B cell (primary cell): ENCODE measurements at regions not wholly inside any gene's neighbourhood (a gene's known extent, or its start where the extent isn't known, plus 50 kb on each side); places are given as distances from the start of the nearest gene placed in this dataset.

Experiments used
- ATAC-seq: fragments of 200-7000 bp; cut with Tn5 transposase; one replicate; pipeline ENCODE4 v1.10.0; 2021; ENCODE audit warnings: low read depth, mild to moderate bottlenecking, moderate number of reproducible peaks, moderate library complexity
- CTCF ChIA-PET: fragments of 350-600 bp; sonication (Branson Sonifier 250); formaldehyde crosslinking; loops from one replicate; lab custom pipeline; 2021; ENCODE audit warnings: antibody characterized with exemption, inconsistent platforms; lab: Charles Lee
- POLR2A ChIA-PET: fragments of 350-600 bp; sonication (Branson Sonifier 250); formaldehyde crosslinking; loops from one replicate; lab custom pipeline; 2021; ENCODE audit warnings: antibody characterized with exemption; lab: Charles Lee
- DNase-seq: peaks from one replicate; pipeline ENCODE4 v3.0.0; 2013
- H2AFZ ChIP-seq: 2 replicates; pipeline ENCODE4 v1.6.1; 2012; ENCODE audit warnings: mild to moderate bottlenecking, low read depth, low read length; ENCODE audit not compliant: insufficient read depth, poor library complexity, severe bottlenecking
- H3K27ac ChIP-seq, 2 donors: 1 replicate in 1 of 2; 2 replicates in 1 of 2; pipeline ENCODE4 v1.5.1; 2012 to 2013; ENCODE audit warnings: low read length in 2 of 2, mild to moderate bottlenecking in 2 of 2, moderate library complexity in 1 of 2
- H3K27me3 ChIP-seq, 4 experiments: fragments of 200-600 bp in 1 of 4; sonication (generic) in 1 of 4; replicated peaks in 1 of 4; 1 replicate in 2 of 4; 2 replicates in 2 of 4; pipeline versions ENCODE4 v1.6.1 to v1.7.0; 2013 to 2016; ENCODE audit warnings: low read length in 3 of 4, mild to moderate bottlenecking in 2 of 4, mixed read lengths in 1 of 4, moderate library complexity in 1 of 4; ENCODE audit not compliant: insufficient read depth in 4 of 4, control insufficient read depth in 3 of 4; ENCODE audit errors: control extremely low read depth in 1 of 4
- H3K36me3 ChIP-seq, 2 experiments: replicated peaks in 1 of 2; 1 replicate in 1 of 2; 2 replicates in 1 of 2; pipeline versions ENCODE4 v1.6.1 to v1.7.1; 2013; ENCODE audit warnings: low read length in 1 of 2; ENCODE audit not compliant: insufficient read depth in 2 of 2, control insufficient read depth in 1 of 2; ENCODE audit errors: control extremely low read depth in 1 of 2, extremely low read depth in 1 of 2
- H3K4me1 ChIP-seq, 2 donors: fragments of 200-600 bp in 1 of 2; sonication (generic) in 1 of 2; 1 replicate in 1 of 2; 2 replicates in 1 of 2; pipeline versions ENCODE4 v1.5.1 to v1.6.1; 2013 to 2017; ENCODE audit warnings: low read length in 2 of 2; ENCODE audit not compliant: control insufficient read depth in 2 of 2, insufficient read depth in 2 of 2
- H3K4me2 ChIP-seq: replicated peaks from 2 replicates; pipeline ENCODE3; 2012; ENCODE audit warnings: mild to moderate bottlenecking, low read depth, low read length; ENCODE audit not compliant: poor library complexity, severe bottlenecking
- H3K4me3 ChIP-seq, 5 experiments: fragments of 200-600 bp in 1 of 5; sonication (generic) in 1 of 5; 1 replicate in 3 of 5; 2 replicates in 2 of 5; pipeline versions ENCODE4 v1.5.1 to v1.7.0; 2011 to 2016; ENCODE audit warnings: low read length in 4 of 5, mild to moderate bottlenecking in 4 of 5, low read depth in 2 of 5, control low read depth in 1 of 5, moderate library complexity in 1 of 5; ENCODE audit not compliant: insufficient read depth in 1 of 5; ENCODE audit errors: control extremely low read depth in 1 of 5, extremely low read depth in 1 of 5
- H3K79me2 ChIP-seq: fragments of 200-600 bp; sonication (generic); one replicate; pipeline ENCODE4 v1.6.0; 2016; ENCODE audit warnings: low read length; ENCODE audit not compliant: control insufficient read depth, insufficient read depth
- H3K9ac ChIP-seq: fragments of 200-600 bp; sonication (generic); 2 replicates; pipeline ENCODE4 v1.6.1; 2017; ENCODE audit warnings: mild to moderate bottlenecking, low read length, moderate library complexity
- H3K9me3 ChIP-seq, 3 donors: one replicate each; pipeline versions ENCODE4 v1.6.1 to v1.7.1; 2013; ENCODE audit warnings: low read length in 2 of 3; ENCODE audit not compliant: control insufficient read depth in 2 of 3, insufficient read depth in 1 of 3; ENCODE audit errors: control extremely low read depth in 1 of 3
- H4K20me1 ChIP-seq: 2 replicates; pipeline ENCODE4 v1.6.0; 2012; ENCODE audit warnings: mild to moderate bottlenecking, low read length; ENCODE audit not compliant: insufficient read depth, control insufficient read depth, poor library complexity, severe bottlenecking
- H3K27ac Mint-ChIP-seq: one replicate; pipeline ENCODE4 v1.8.0; 2021; ENCODE audit warnings: mixed read lengths
- H3K27me3 Mint-ChIP-seq: one replicate; pipeline ENCODE4 v1.8.0; 2021; ENCODE audit warnings: mixed read lengths
- H3K4me1 Mint-ChIP-seq: one replicate; pipeline ENCODE4 v1.8.0; 2021; ENCODE audit warnings: mixed read lengths
- H3K4me3 Mint-ChIP-seq: one replicate; pipeline ENCODE4 v1.8.0; 2021; ENCODE audit warnings: mixed read lengths
- H3K9me3 Mint-ChIP-seq: one replicate; pipeline ENCODE4 v1.8.0; 2022; ENCODE audit warnings: mixed read lengths; ENCODE audit not compliant: insufficient read depth
- EZH2 ChIP-seq: IDR thresholded peaks from 2 replicates; pipeline ENCODE4 v1.6.1; 2012; ENCODE audit warnings: borderline replicate concordance, low read depth, mild to moderate bottlenecking, moderate library complexity, low read length; ENCODE audit not compliant: insufficient read depth, poor library complexity, severe bottlenecking
- WGBS: methylation state at CpG from one replicate; pipeline ENCODE4 v1.1.5; 2013; ENCODE audit warnings: missing lambda C conversion rate; ENCODE audit not compliant: insufficient coverage; 5-methylcytosine and 5-hydroxymethylcytosine counted together
- intact Hi-C: fragments of 100-400 bp; cut with micrococcal nuclease; formaldehyde crosslinking; loops from one replicate; pipeline ENCODE4 v1.10.0; 2022
- TF ChIP-seq, protein P1 (sequence below): fragments of 200-600 bp; IDR thresholded peaks from one replicate; pipeline ENCODE4 v1.8.0; 2022; ENCODE audit warnings: antibody characterized with exemption, mild to moderate bottlenecking

DNA sequence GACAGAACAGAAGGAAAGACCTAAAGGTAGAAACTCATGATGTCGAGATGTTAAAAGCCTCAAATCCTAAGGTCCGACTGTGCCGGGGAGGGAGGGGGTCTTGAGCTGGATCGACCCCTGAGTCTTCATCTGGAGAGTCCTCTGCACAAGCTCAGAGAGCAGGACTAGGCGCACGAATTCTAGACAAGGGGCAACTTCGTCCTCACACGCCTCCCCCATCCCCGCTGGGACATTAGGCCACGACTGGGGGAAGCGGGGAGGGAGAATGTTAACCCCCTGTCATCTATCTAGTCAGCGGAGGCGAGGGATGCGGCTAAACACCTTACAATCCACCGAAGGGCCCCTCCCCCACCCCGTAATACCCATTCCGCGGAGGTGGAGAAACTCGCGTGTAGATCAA, 94.7 kb downstream of the PRKAB2 start:
- POLR2A ChIA-PET: no interaction called here
- intact Hi-C loops: no loop called here
- H2AFZ ChIP-seq: no peak overlapping the region
- no peak overlapping the region for H3K27ac ChIP-seq
- peaks cover 0 to 42% (median 0%) of the 10 kb centered on the region in 3 donors for H3K9me3 ChIP-seq
- CTCF ChIA-PET: no interaction called here
- peaks cover 86% of the 10 kb centered on the region for H3K27me3 Mint-ChIP-seq
- H3K9ac ChIP-seq: no peak overlapping the region
- H3K79me2 ChIP-seq: no peaks in the 10 kb centered on the region
- H3K36me3 ChIP-seq: no peaks in the 10 kb centered on the region
- 63% methylated on average over 20 of the region's 20 CpGs for WGBS
- TF ChIP-seq, protein P1, sequence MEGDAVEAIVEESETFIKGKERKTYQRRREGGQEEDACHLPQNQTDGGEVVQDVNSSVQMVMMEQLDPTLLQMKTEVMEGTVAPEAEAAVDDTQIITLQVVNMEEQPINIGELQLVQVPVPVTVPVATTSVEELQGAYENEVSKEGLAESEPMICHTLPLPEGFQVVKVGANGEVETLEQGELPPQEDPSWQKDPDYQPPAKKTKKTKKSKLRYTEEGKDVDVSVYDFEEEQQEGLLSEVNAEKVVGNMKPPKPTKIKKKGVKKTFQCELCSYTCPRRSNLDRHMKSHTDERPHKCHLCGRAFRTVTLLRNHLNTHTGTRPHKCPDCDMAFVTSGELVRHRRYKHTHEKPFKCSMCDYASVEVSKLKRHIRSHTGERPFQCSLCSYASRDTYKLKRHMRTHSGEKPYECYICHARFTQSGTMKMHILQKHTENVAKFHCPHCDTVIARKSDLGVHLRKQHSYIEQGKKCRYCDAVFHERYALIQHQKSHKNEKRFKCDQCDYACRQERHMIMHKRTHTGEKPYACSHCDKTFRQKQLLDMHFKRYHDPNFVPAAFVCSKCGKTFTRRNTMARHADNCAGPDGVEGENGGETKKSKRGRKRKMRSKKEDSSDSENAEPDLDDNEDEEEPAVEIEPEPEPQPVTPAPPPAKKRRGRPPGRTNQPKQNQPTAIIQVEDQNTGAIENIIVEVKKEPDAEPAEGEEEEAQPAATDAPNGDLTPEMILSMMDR: no peak
- no peak for TF ChIP-seq EZH2
- no peak overlapping the region for H3K27ac Mint-ChIP-seq
- ATAC-seq (no peak), DNase-seq (no peak)
- peaks cover 54% of the 10 kb centered on the region for H3K4me1 Mint-ChIP-seq
- no peak overlapping the region for H3K4me3 ChIP-seq
- no peaks in the 10 kb centered on the region for H3K9me3 Mint-ChIP-seq
- H3K4me1 ChIP-seq: peaks cover 37 to 41% of the 10 kb centered on the region in 2 donors
- H4K20me1 ChIP-seq: no peaks in the 10 kb centered on the region
- peaks cover 0 to 73% (median 45%) of the 10 kb centered on the region in 4 experiments for H3K27me3 ChIP-seq
- H3K4me3 Mint-ChIP-seq: peak overlapping the region; percentile 88
- no peak overlapping the region for H3K4me2 ChIP-seq

DNA sequence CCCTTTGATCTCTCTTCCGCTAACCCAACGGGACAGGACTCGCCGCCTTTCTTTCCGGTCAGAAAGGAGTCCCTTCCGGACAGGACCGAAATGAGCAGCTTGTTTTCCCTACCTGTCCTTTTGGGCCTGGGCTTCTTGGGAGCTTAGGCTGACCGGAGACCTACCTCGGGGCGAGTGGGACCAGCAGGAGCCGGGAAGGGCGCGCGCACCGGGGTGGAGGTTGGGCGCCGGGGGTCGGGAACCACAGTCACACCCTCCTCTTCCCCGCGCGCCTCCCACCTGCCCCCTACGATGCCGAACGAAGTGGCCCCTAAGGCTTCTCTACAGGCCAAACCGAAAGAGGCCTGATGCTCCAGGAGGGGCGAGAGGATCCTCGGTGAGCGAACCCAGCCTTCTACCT, 95.2 kb downstream of the PRKAB2 start:
- WGBS: 63% methylated on average over 23 of the region's 28 CpGs
- CTCF ChIA-PET: no interaction called here
- Mint-ChIP-seq H3K27me3 (peaks cover 83% of the 10 kb centered on the region), H3K4me3 (no peak overlapping the region), H3K4me1 (peaks cover 55% of the 10 kb centered on the region), H3K27ac (no peak overlapping the region), H3K9me3 (no peaks in the 10 kb centered on the region)
- intact Hi-C loops: no loop called here
- TF ChIP-seq, protein P1: no peak
- no peak for TF ChIP-seq EZH2
- H3K4me3 ChIP-seq: no peak overlapping the region
- no peak overlapping the region for H3K4me2 ChIP-seq
- no peaks in the 10 kb centered on the region for H3K36me3 ChIP-seq
- no peaks in the 10 kb centered on the region for H4K20me1 ChIP-seq
- H3K9me3 ChIP-seq: peaks cover 0 to 45% (median 0%) of the 10 kb centered on the region in 3 donors
- ATAC-seq: no peak
- no peak overlapping the region for H3K9ac ChIP-seq
- H3K4me1 ChIP-seq: peaks cover 37 to 43% of the 10 kb centered on the region in 2 donors
- peaks cover 0 to 76% (median 44%) of the 10 kb centered on the region in 4 experiments for H3K27me3 ChIP-seq
- POLR2A ChIA-PET: no interaction called here
- H2AFZ ChIP-seq: no peak overlapping the region
- no peak for DNase-seq
- H3K79me2 ChIP-seq: no peaks in the 10 kb centered on the region
- H3K27ac ChIP-seq: no peak overlapping the region
